Stimulated activated CD4-positive, alpha-beta T cell treated with anti-CD3 and anti-CD28 coated beads, Interleukin-4, amount 100 ng/mL, for 1 hour (primary cell): ENCODE measurements at regions not wholly inside any gene's neighbourhood (a gene's known extent, or its start where the extent isn't known, plus 50 kb on each side); places are given as distances from the start of the nearest gene placed in this dataset.
"Not testable (repeated sequence)": the region's sequence is repeated elsewhere in the genome, so short reads cannot be mapped to it uniquely, and the experiment has no call there.

ENCODE experiments used
- DNase-seq: peaks from one replicate; pipeline ENCODE4 v3.0.0-alpha.2; 2020

GRCh38 chr3:72523429-72524151 is 324.7 kb downstream of the SHQ1 start:
- no peak for DNase-seq

GRCh38 chr3:72520690-72521308 is 327.4 kb downstream of the SHQ1 start:
- DNase-seq, result peak; percentile 43

GRCh38 chr3:72519946-72520604 is 328.2 kb downstream of the SHQ1 start:
- DNase-seq, result no peak

GRCh38 chr3:72517921-72518424 is 330.3 kb downstream of the SHQ1 start:
- no peak for DNase-seq

GRCh38 chr3:72517336-72517735 is 330.9 kb downstream of the SHQ1 start:
- DNase-seq, result no peak

GRCh38 chr3:72516361-72516760 is 331.9 kb downstream of the SHQ1 start:
- DNase-seq, result no peak

GRCh38 chr3:72515941-72516340 is 332.3 kb downstream of the SHQ1 start:
- DNase-seq, result no peak

GRCh38 chr3:72515281-72515680 is 333.0 kb downstream of the SHQ1 start:
- DNase-seq, result no peak

GRCh38 chr3:72510247-72510646 is 338.0 kb downstream of the SHQ1 start:
- DNase-seq, result no peak

- no peak for DNase-seq
Measured at GRCh38 chr3:72505539-72506405, 342.5 kb downstream of the SHQ1 start.

GRCh38 chr3:72497501-72497900 is 350.7 kb downstream of the SHQ1 start:
- not testable (repeated sequence) for DNase-seq

GRCh38 chr3:72496051-72496670 is 352.1 kb downstream of the SHQ1 start:
- DNase-seq, result no peak

GRCh38 chr3:72494626-72495025 is 353.6 kb downstream of the SHQ1 start:
- no peak for DNase-seq

- no peak for DNase-seq
Measured at GRCh38 chr3:72494130-72494529, 354.1 kb downstream of the SHQ1 start.

- no peak for DNase-seq
Measured at GRCh38 chr3:72492240-72492639, 356.0 kb downstream of the SHQ1 start.

- no peak for DNase-seq
Measured at GRCh38 chr3:72490688-72491435, 357.4 kb downstream of the SHQ1 start.

GRCh38 chr3:72489901-72490300 is 358.3 kb downstream of the SHQ1 start:
- no peak for DNase-seq

GRCh38 chr3:72488738-72489035 is 359.6 kb downstream of the SHQ1 start:
- no peak for DNase-seq

GRCh38 chr3:72487946-72488737 is 360.1 kb downstream of the SHQ1 start:
- no peak for DNase-seq

GRCh38 chr3:72487078-72487765 is 361.0 kb downstream of the SHQ1 start:
- peak; percentile 57 for DNase-seq
